NB4 (cell line): ENCODE measurements at regions not wholly inside any gene's neighbourhood (a gene's known extent, or its start where the extent isn't known, plus 50 kb on each side); places are given as distances from the start of the nearest gene placed in this dataset.

Experiments used
- CTCF ChIP-seq: IDR thresholded peaks from one replicate; pipeline ENCODE4 v1.5.1; 2012; ENCODE audit warnings: low read depth, low read length
- POLR2A ChIP-seq: IDR thresholded peaks from 2 replicates; pipeline ENCODE4 v1.6.1; 2011; ENCODE audit warnings: mild to moderate bottlenecking; ENCODE audit not compliant: insufficient read length; ENCODE audit errors: extremely low read depth

GRCh38 chr17:71192848-71193247 is 928.0 kb upstream of the SOX9 start:
- no peak for TF ChIP-seq POLR2A
- TF ChIP-seq CTCF = no peak
